Kidney (tissue), 13 donors: ENCODE measurements at regions not wholly inside any gene's neighbourhood (a gene's known extent, or its start where the extent isn't known, plus 50 kb on each side); places are given as distances from the start of the nearest gene placed in this dataset.

Source experiments
- DNase-seq, 5 donors: peaks; one replicate each; pipeline ENCODE4 v3.0.0-alpha.2; 2013 to 2020
- FAIRE-seq: peaks from 2 replicates; lab custom pipeline; 2012; peaks lifted over from hg19 to GRCh38; lab: Jason Lieb, UNC
- H3K27ac ChIP-seq, 2 donors: one replicate each; pipeline ENCODE4 v1.7.0; 2013; ENCODE audit warnings: low read depth in 2 of 2, low read length in 2 of 2, inconsistent platforms in 1 of 2
- H3K27me3 ChIP-seq: one replicate; pipeline ENCODE4 v1.7.1; 2013; ENCODE audit warnings: low read length, inconsistent platforms; ENCODE audit not compliant: control insufficient read depth, insufficient read depth
- H3K36me3 ChIP-seq, 3 donors: one replicate each; pipeline versions ENCODE4 v1.7.0 to v1.7.1; 2013; ENCODE audit warnings: low read length in 3 of 3, control low read depth in 1 of 3, inconsistent platforms in 1 of 3; ENCODE audit not compliant: insufficient read depth in 3 of 3, control insufficient read depth in 2 of 3
- H3K4me1 ChIP-seq, 3 donors: one replicate each; pipeline versions ENCODE4 v1.7.0 to v1.7.1; 2013; ENCODE audit warnings: low read length in 3 of 3, inconsistent platforms in 1 of 3, low read depth in 1 of 3; ENCODE audit not compliant: control insufficient read depth in 2 of 3, insufficient read depth in 2 of 3
- H3K4me3 ChIP-seq, 3 donors: one replicate each; pipeline versions ENCODE4 v1.7.0 to v1.8.1; 2013; ENCODE audit warnings: low read length in 3 of 3, control low read depth in 1 of 3, inconsistent platforms in 1 of 3
- H3K9ac ChIP-seq, 3 donors: one replicate each; pipeline versions ENCODE4 v1.7.0 to v1.7.1; 2013; ENCODE audit warnings: low read length in 3 of 3, control low read depth in 1 of 3, inconsistent platforms in 1 of 3
- H3K9me3 ChIP-seq, 3 donors: one replicate each; pipeline versions ENCODE4 v1.7.0 to v1.7.1; 2013; ENCODE audit warnings: low read length in 3 of 3, control low read depth in 1 of 3, inconsistent platforms in 1 of 3; ENCODE audit not compliant: control insufficient read depth in 2 of 3, insufficient read depth in 1 of 3
- intact Hi-C: fragments of 100-400 bp; cut with DNase I; formaldehyde crosslinking; loops from one replicate; pipeline ENCODE4 v1.11.1; 2022
- TF ChIP-seq, protein P1 (sequence below): IDR thresholded peaks from 3 replicates; pipeline ENCODE4 v1.5.1; 2012; ENCODE audit warnings: mild to moderate bottlenecking, moderate library complexity, borderline replicate concordance; ENCODE audit not compliant: insufficient read depth; ENCODE audit errors: extremely low read depth
- donor health status: control.
- donor health status: control.
- donor health status: control.
- donor health status: control.
- donor health status: control.
- donor health status: DM: yes; HTN: yes; CAD: no.
- donor health status: Normal renal cell carcinoma (clear cell type).

DNA sequence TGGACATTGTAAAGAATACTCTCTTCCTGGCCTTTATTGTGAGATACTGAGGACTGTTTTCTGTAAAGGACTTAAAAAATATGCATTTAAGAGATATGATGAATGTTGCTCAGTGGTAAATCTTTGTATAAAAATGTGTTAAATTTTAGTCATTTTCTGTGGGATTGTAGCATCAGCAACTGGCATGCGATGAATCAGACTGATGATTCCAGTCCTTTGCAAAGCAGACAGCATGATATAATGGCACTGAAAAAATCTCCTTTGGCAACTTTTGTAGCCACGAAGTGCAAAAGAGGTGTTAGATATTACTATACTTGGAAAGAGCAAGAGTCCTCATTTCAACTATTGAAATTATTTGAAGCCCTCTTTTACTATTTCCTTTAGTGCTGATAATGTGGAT lies 678.7 kb downstream of the PLCL1 start:
- Histone ChIP-seq H3K4me1 (no peaks in the 10 kb centered on the region), H3K27ac (no peak overlapping the region), H3K36me3 (no peaks in the 10 kb centered on the region), H3K4me3 (no peak overlapping the region), H3K9me3 (no peaks in the 10 kb centered on the region), H3K9ac (no peak overlapping the region), H3K27me3 (no peaks in the 10 kb centered on the region)
- intact Hi-C loops: no loop called here
- DNase-seq (no peak), FAIRE-seq (no peak)
- TF ChIP-seq, protein P1, sequence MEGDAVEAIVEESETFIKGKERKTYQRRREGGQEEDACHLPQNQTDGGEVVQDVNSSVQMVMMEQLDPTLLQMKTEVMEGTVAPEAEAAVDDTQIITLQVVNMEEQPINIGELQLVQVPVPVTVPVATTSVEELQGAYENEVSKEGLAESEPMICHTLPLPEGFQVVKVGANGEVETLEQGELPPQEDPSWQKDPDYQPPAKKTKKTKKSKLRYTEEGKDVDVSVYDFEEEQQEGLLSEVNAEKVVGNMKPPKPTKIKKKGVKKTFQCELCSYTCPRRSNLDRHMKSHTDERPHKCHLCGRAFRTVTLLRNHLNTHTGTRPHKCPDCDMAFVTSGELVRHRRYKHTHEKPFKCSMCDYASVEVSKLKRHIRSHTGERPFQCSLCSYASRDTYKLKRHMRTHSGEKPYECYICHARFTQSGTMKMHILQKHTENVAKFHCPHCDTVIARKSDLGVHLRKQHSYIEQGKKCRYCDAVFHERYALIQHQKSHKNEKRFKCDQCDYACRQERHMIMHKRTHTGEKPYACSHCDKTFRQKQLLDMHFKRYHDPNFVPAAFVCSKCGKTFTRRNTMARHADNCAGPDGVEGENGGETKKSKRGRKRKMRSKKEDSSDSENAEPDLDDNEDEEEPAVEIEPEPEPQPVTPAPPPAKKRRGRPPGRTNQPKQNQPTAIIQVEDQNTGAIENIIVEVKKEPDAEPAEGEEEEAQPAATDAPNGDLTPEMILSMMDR: no peak

DNA sequence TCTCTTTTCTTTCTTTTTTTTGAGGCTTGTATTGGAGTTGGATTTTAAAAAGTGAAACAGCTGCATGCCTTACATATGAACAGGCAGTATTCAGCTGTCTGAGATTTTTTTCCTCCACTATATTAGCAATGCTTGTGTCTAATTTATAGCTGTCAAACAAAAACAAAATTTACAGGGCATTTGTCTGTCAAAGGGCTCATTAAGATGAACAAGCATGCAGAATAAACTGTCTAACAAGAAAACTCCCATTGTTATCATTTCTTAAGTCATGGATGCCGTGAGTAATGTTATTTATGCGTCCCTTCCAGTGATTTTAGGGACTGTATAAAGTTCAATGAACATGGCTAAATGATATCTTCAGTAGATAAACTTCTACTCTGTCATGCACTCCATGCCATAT lies 674.7 kb downstream of the PLCL1 start:
- H3K4me3 ChIP-seq: no peak overlapping the region
- H3K27ac ChIP-seq: no peak overlapping the region
- FAIRE-seq (no peak), DNase-seq (no peak)
- H3K9me3 ChIP-seq: no peaks in the 10 kb centered on the region
- no peaks in the 10 kb centered on the region for H3K36me3 ChIP-seq
- no peak overlapping the region for H3K9ac ChIP-seq
- TF ChIP-seq, protein P1: no peak
- H3K27me3 ChIP-seq: no peaks in the 10 kb centered on the region
- intact Hi-C loops: no loop called here
- no peaks in the 10 kb centered on the region for H3K4me1 ChIP-seq

DNA sequence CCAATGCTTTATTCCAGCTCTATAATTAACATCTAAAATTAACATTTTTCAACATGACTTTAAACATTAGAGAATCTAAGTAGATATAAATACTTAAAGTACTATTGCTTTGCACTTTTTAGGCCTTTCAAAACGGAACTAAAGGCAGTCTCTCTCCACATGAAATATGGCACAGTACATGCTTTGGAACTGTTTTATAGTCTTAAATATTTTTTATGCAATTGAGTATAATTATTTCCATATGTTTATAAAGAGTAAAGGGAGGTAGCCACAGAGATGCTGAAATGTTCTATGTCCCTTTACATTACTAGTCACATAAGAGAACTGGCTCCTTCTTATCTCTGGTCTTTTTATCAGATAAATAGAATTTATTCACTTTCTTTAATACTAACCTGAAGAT lies 674.0 kb downstream of the PLCL1 start:
- Histone ChIP-seq H3K4me3 (no peak overlapping the region), H3K27me3 (no peaks in the 10 kb centered on the region), H3K9ac (no peak overlapping the region), H3K27ac (no peak overlapping the region), H3K4me1 (no peaks in the 10 kb centered on the region), H3K9me3 (no peaks in the 10 kb centered on the region), H3K36me3 (no peaks in the 10 kb centered on the region)
- DNase-seq (peak in 1 of 5 donors; percentile 17), FAIRE-seq (no peak)
- intact Hi-C loops: no loop called here
- TF ChIP-seq, protein P1: no peak

DNA sequence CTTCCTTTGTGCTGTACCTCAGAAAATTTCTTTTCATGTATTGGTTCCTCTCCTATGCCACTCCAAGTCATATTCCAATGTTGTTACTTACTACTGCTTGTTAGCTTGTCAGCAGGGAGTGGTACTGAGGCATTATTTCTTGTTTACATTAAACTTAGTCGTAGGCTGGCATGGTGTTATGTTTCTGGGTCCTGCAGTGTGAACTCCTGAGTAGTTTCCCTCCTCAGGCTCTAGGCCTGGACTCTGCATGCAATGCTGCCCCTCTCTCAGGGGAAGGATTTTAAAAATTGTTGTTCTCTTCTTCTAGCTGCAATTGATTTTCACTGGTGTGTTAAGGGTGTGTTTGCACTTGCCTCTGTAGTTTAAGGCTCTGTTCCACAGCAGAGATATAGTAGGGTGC lies 671.6 kb downstream of the PLCL1 start:
- Histone ChIP-seq H3K36me3 (no peaks in the 10 kb centered on the region), H3K27me3 (no peaks in the 10 kb centered on the region), H3K4me3 (no peak overlapping the region), H3K9me3 (no peaks in the 10 kb centered on the region), H3K27ac (no peak overlapping the region), H3K9ac (no peak overlapping the region), H3K4me1 (no peaks in the 10 kb centered on the region)
- FAIRE-seq (no peak), DNase-seq (peak in 1 of 5 donors; percentile 8)
- intact Hi-C loops: no loop called here
- TF ChIP-seq, protein P1: no peak
